ENCODE measurements at regions not wholly inside any gene's neighbourhood (a gene's known extent, or its start where the extent isn't known, plus 50 kb on each side); places are given as distances from the start of the nearest gene placed in this dataset.

GRCh38 chr18:56026509-56026908 is 438.5 kb upstream of the TCF4 start:
- TF ChIP-seq CTCF (tag by site-specific recombination; IDR thresholded peaks at IDR 0.05) (no peak), ZBTB8A (tag by site-specific recombination; IDR thresholded peaks at IDR 0.05) (no peak), ZNF274 (IDR thresholded peaks at IDR 0.05; ENCODE audit: low read length) (no peak), ZNF274 (tag by site-specific recombination; IDR thresholded peaks at IDR 0.05; ENCODE audit: borderline replicate concordance) (no peak)
